PC-9 (cell line): ENCODE measurements at regions not wholly inside any gene's neighbourhood (a gene's known extent, or its start where the extent isn't known, plus 50 kb on each side); places are given as distances from the start of the nearest gene placed in this dataset.

Experiments used
- CTCF ChIP-seq: fragments of 200-600 bp; sonication (generic); conservative IDR thresholded peaks from 2 replicates; pipeline ENCODE4 v1.6.1; 2017; ENCODE audit warnings: mixed run types, antibody characterized with exemption, mild to moderate bottlenecking, moderate library complexity
- EZH2 ChIP-seq: fragments of 200-600 bp; sonication (generic); IDR thresholded peaks from 2 replicates; pipeline ENCODE4 v1.8.0; 2017; ENCODE audit warnings: antibody characterized with exemption, low read depth

DNA sequence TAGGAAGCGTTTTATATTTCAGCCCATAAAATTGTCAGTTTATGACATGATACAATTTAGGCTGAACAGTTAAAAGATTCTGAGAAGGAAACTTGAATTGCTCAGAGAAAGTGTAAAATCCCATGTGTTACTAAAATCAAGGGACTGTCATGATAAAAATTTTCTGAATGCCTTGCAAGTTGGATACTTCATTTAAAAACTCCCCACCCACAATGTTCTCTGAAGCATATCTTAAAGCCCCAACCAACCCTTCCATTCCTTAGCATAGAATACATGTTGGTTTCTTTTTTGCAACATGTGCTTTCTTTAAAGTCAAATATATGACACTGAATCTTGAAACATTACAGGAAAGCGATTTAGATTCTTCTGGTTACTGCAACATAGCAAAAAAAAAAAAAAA is 97.4 kb downstream of the MRPL39 start:
- TF ChIP-seq CTCF, result no peak
- no peak for TF ChIP-seq EZH2
